DOHH2 (cell line): ENCODE measurements at regions not wholly inside any gene's neighbourhood (a gene's known extent, or its start where the extent isn't known, plus 50 kb on each side); places are given as distances from the start of the nearest gene placed in this dataset.

ENCODE experiments used
- H3F3A ChIP-seq: fragments of 200-600 bp; sonication (generic), shearing (Covaris generic); 2 replicates; pipeline ENCODE4 v1.6.0; 2016; ENCODE audit warnings: antibody characterized with exemption, mild to moderate bottlenecking; ENCODE audit not compliant: control insufficient read depth, insufficient read depth
- H3K27ac ChIP-seq: fragments of 200-600 bp; sonication (generic); 2 replicates; pipeline ENCODE4 v1.5.1; 2014; ENCODE audit warnings: low read depth, mild to moderate bottlenecking, low read length, moderate library complexity
- H3K27me3 ChIP-seq: fragments of 200-600 bp; sonication (generic); 2 replicates; pipeline ENCODE4 v1.6.1; 2014; ENCODE audit warnings: mild to moderate bottlenecking, low read length, mixed read lengths; ENCODE audit not compliant: control insufficient read depth
- H3K36me3 ChIP-seq: fragments of 200-600 bp; sonication (generic); 2 replicates; pipeline ENCODE4 v1.6.1; 2014; ENCODE audit warnings: mild to moderate bottlenecking, low read length, moderate library complexity, mixed read lengths; ENCODE audit not compliant: control insufficient read depth
- H3K4me1 ChIP-seq: fragments of 200-600 bp; sonication (generic); 2 replicates; pipeline ENCODE4 v1.6.1; 2014; ENCODE audit warnings: mild to moderate bottlenecking, low read length, mixed read lengths; ENCODE audit not compliant: control insufficient read depth
- H3K4me2 ChIP-seq: fragments of 200-600 bp; sonication (generic); 2 replicates; pipeline ENCODE4 v1.6.0; 2014; ENCODE audit warnings: mild to moderate bottlenecking, low read length, moderate library complexity
- H3K4me3 ChIP-seq: fragments of 200-600 bp; sonication (generic); 2 replicates; pipeline ENCODE4 v1.5.1; 2014; ENCODE audit warnings: mild to moderate bottlenecking, low read length, mixed read lengths
- H3K79me2 ChIP-seq: fragments of 200-600 bp; sonication (generic); 2 replicates; pipeline ENCODE4 v1.6.1; 2014; ENCODE audit warnings: mild to moderate bottlenecking, low read length, mixed read lengths; ENCODE audit not compliant: control insufficient read depth
- H3K9me2 ChIP-seq: fragments of 200-600 bp; sonication (generic); replicated peaks from 2 replicates; pipeline ENCODE4 v1.6.1; 2014; ENCODE audit warnings: mild to moderate bottlenecking, low read length, mixed read lengths; ENCODE audit not compliant: control insufficient read depth
- H3K9me3 ChIP-seq: fragments of 200-600 bp; sonication (generic); 2 replicates; pipeline ENCODE4 v1.6.1; 2014; ENCODE audit warnings: antibody characterized with exemption, low read length, mixed read lengths; ENCODE audit not compliant: control insufficient read depth, insufficient read depth
- H4K20me1 ChIP-seq: fragments of 200-600 bp; sonication (generic); 2 replicates; pipeline ENCODE4 v1.6.0; 2014; ENCODE audit warnings: low read depth, mild to moderate bottlenecking, antibody characterized with exemption, low read length, moderate library complexity; ENCODE audit not compliant: control insufficient read depth, insufficient read depth
- CTCF ChIP-seq: fragments of 200-600 bp; sonication (generic); IDR thresholded peaks from one replicate; pipeline ENCODE4 v1.5.1; 2014; ENCODE audit warnings: antibody characterized with exemption, mild to moderate bottlenecking, low read depth, low read length; ENCODE audit not compliant: poor library complexity, severe bottlenecking
- EZH2phosphoT487 ChIP-seq: fragments of 200-600 bp; sonication (generic); IDR thresholded peaks from 2 replicates; pipeline ENCODE4 v1.6.1; 2017; ENCODE audit warnings: borderline replicate concordance, mild to moderate bottlenecking, antibody characterized with exemption, low read length, moderate library complexity, mixed read lengths

- Histone ChIP-seq H3F3A (no peaks in the 10 kb centered on the region), H3K27ac (no peak overlapping the region), H3K9me2 (no peaks in the 10 kb centered on the region), H3K27me3 (0 out of 2 replicates have a peak, but pooled peaks cover 4% of the 10 kb centered on the region), H3K9me3 (no peaks in the 10 kb centered on the region), H3K36me3 (no peaks in the 10 kb centered on the region), H3K4me2 (no peak overlapping the region), H3K79me2 (no peaks in the 10 kb centered on the region), H4K20me1 (no peaks in the 10 kb centered on the region), H3K4me3 (no peak overlapping the region), H3K4me1 (no peaks in the 10 kb centered on the region)
- TF ChIP-seq EZH2phosphoT487 (no peak), CTCF (no peak)
These were observed 277.6 kb downstream of the PTBP2 start for GRCh38 chr1:96999191-96999590.

GRCh38 chr1:97004054-97004453 is 282.5 kb downstream of the PTBP2 start:
- H3K4me1 ChIP-seq = no peaks in the 10 kb centered on the region
- H3K79me2 ChIP-seq = no peaks in the 10 kb centered on the region
- TF ChIP-seq EZH2phosphoT487 = no peak
- TF ChIP-seq CTCF = no peak
- no peak overlapping the region for H3K4me2 ChIP-seq
- no peak overlapping the region for H3K27ac ChIP-seq
- H3K4me3 ChIP-seq = no peak overlapping the region
- H3K9me3 ChIP-seq = no peaks in the 10 kb centered on the region
- H3K36me3 ChIP-seq = no peaks in the 10 kb centered on the region
- no peaks in the 10 kb centered on the region for H4K20me1 ChIP-seq
- no peaks in the 10 kb centered on the region for H3K27me3 ChIP-seq
- H3F3A ChIP-seq = no peaks in the 10 kb centered on the region
- no peaks in the 10 kb centered on the region for H3K9me2 ChIP-seq

- TF ChIP-seq CTCF (no peak), EZH2phosphoT487 (no peak)
- H3F3A ChIP-seq = no peaks in the 10 kb centered on the region
- no peaks in the 10 kb centered on the region for H4K20me1 ChIP-seq
- H3K4me2 ChIP-seq = no peak overlapping the region
- H3K4me1 ChIP-seq = no peaks in the 10 kb centered on the region
- no peaks in the 10 kb centered on the region for H3K36me3 ChIP-seq
- H3K27ac ChIP-seq = no peak overlapping the region
- H3K27me3 ChIP-seq = no peaks in the 10 kb centered on the region
- no peak overlapping the region for H3K4me3 ChIP-seq
- no peaks in the 10 kb centered on the region for H3K9me3 ChIP-seq
- H3K79me2 ChIP-seq = no peaks in the 10 kb centered on the region
- no peaks in the 10 kb centered on the region for H3K9me2 ChIP-seq
These were observed 283.2 kb downstream of the PTBP2 start for GRCh38 chr1:97004743-97005142.
